Muscle of arm (tissue), 1 donor: ENCODE measurements at regions not wholly inside any gene's neighbourhood (a gene's known extent, or its start where the extent isn't known, plus 50 kb on each side); places are given as distances from the start of the nearest gene placed in this dataset.

Experiments
- DNase-seq: peaks from one replicate; pipeline ENCODE4 v3.0.0-alpha.2; 2013

DNA sequence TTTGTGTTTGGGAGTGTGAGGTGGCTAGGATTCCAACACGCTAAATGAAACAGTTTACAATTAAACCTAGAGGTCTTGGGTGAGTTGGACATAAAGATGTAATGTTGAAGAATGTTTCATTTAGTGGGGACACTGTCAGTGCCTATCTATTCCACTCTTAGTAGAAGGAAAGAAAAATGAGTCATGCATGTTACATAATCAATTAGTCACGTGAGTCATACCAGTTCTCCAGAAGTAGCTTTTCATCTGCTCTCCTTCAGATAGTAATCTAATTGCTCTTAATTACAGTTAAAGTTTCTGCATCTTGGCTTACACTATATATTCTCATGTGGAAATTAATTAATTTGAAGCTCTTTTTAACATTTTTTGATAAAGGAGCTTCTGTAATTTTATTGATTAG, 115.7 kb upstream of the P2RY1 start:
- DNase-seq, result no peak

DNA sequence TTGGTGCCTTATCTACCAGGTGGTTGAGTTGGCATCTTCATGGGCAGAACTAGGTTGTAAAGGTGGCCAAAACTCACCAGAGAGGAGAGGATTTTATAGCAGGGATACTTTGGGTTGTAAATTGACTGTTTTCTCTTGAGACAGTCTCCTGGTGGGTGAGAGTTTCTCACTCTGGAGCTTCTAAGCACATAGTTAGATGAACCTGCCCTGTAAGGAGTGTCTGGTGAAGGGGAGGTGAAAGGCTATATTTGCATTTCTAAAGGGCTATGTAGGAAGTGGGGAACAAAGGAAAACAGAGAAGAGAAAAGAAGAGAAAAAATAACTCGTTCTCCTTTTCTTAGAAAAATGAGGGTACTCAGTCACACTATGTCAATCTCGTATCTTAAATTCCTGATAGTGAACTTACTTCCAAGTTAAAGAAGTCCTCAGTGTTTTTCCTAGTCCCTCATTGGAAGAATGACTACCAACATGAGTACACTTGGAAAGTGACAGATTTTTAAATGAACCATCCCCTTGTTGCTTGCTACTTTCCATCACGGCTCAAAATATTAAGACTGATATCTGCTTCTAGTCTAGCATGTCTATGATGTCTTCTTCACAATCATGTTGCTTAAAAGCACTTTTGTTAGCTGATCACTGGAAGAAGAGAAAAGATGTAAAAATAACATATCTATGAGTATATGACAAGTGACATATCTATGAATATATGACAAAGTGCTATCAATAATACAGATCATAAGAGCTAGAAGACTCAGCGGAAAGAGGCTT, 113.8 kb upstream of the P2RY1 start:
- DNase-seq, result no peak

DNA sequence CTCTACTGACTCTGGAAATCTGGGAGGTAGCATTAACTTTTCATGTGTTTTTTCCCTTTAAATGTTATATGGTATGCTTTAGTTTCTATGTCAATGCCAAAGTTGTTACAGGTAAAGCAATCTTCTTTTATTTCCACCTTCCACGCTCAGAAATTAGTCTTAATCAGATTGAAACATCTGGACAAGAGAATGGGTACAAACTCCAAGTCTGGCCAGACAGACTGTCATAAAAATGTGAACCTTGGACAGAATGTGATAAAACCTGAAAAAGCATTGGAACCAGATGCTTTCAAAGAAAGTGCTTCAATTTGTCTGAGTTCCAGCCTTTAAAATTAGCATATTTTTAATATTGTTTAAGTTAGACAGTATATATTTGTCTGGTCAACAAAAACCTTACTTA, 110.7 kb upstream of the P2RY1 start:
- DNase-seq, result no peak

DNA sequence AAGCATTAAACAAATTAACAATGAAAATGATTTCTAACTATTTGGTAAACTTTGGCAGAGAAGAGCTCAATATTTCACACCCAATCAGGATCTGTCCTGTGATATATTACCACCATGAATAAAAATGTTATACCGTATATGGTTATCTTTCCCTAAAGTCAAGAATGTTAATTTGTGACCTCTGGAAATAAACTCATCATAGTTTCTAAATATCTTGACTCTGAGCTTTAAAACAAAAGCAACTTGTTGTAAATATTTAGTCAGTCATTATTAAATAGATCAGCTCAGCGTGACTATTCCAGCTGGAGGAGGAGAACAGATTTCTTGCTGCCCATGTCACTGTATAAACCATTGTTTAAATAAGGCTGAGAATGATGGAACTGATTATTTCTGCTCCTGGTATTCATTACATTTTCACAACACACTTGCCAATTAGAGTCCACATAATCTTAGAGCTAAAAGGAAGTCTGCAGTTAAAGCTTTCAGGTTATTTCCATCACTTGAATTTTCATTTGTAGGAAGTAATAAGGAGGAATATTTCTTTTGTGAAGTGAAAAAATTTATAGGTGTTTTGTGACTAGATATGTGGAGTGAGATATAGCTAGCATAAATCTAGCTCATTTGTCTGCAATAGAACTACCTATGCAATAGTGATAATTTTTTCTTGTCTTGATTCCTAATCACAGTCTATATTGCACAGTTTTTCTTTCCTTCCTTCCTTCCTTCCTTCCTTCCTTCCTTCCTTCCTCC, 106.5 kb upstream of the P2RY1 start:
- DNase-seq, result no peak

DNA sequence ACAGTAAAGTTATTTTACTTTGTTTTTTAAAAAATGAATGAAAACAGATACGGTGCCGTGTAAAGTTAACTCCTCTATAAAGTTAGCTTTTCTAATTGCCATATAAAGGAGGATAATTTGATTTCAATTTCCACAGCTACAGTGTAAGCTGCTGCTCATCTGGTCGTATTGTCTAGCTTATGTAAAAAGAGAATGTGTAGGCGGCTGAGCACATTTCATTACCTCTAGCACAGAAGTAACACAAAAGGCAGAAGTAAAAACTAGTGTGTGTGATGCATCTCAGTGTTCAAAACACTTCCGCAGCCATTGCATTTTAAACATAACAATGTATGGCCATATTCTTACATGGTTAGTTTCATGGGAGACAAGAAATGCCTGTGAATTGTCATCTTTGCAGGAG, 105.0 kb upstream of the P2RY1 start:
- no peak for DNase-seq

DNA sequence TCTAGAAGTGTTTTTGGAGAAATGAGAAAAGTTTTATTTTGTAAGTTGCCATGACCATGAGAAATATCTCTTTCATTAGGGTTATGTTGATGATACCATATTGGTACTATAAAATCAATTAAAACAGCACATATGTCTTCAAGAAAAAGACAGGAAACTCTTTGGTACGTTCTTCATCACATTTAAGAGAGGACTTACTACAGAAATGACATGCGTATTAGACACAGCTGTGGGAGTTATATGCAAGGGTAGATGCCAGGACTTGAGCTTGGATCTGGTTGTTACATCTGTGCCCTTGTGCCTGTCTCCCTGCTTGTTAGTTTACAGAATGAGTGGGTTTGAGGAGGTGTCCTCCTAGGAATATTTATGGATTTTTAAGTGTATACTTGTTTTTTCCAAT, 103.4 kb upstream of the P2RY1 start:
- DNase-seq, result no peak

DNA sequence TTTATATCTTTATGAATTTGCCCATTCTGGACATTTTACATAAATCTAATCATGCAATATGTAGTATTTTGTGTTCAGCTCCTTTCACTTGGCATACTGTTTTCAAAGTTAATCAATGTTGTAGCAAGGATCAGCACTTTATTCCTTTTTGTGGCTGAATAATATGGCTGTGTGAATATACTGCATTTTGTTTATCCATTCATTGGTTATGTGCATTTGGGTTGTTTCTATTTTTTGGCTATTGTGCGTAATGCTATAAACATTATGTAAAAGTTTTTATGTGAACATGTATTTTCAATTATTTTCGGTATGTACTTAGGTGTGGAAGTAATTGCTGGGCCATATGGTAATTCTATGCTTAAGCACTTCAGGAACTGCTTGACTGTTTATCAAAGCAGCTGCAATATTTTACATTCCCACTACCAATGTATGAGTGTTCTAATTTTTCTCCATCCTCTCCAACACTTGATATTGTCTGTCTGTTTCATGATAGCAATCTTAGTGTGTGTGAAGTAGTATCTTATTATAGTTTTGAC, 101.3 kb upstream of the P2RY1 start:
- no peak for DNase-seq

DNA sequence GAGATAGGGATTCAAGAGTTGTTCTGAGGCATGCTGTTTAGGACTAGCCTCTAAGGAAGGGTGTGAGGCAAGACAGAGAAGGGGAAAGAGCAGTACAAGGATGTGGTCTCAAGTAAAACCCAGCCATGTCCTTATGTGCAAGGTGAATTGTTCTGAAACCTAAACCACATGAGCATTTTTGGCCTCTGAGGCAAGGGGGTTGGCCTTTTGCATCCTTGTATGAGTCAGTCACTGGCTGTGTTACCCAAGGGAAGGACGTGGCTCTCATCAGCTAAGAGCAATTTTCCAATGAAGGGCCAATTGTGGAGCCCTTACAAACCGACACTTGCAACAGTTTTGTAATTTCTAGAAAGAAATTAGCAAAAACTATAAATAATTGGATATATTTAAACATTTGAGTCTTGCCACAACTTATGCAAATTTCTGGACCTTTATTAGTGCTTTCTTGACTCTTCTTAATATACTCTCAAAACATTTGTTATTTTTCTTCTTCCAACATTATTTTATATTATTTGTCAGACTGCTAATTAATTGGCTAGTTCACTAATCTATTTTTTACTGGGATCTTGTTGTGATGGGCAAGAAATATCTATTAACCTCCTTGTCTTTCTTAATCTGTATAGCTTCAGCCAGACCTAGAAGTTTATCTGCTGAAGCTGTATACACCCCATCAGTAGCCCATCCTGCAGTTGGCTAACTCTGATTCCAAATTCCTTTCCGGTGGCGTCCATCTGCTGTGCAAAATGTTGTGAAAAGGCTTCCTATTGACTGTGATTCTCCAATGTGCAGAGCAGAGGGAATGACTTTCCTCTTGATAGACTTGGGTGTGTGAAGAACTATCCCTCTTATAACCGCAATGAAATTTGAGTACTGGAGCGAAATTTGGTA, 97.7 kb upstream of the P2RY1 start:
- no peak for DNase-seq

DNA sequence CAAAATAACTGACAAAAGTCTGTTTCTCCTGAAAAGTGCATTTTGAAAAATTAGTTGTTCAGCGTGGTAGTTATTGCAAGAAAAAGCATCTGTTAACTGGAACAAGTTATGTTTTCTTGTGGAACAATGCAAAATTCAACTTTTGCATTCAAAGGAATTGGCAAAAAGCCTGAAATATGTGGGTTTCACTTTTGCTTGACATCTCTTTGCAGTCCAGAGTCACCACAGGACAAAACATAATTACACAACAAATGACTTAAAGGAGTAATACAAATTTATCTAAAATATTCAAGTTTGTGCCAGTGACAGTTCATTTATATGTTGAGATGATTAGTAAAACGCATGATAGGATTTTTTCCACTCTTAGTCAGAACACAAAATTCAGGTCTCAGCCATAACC, 96.3 kb upstream of the P2RY1 start:
- peak; percentile 25 for DNase-seq

DNA sequence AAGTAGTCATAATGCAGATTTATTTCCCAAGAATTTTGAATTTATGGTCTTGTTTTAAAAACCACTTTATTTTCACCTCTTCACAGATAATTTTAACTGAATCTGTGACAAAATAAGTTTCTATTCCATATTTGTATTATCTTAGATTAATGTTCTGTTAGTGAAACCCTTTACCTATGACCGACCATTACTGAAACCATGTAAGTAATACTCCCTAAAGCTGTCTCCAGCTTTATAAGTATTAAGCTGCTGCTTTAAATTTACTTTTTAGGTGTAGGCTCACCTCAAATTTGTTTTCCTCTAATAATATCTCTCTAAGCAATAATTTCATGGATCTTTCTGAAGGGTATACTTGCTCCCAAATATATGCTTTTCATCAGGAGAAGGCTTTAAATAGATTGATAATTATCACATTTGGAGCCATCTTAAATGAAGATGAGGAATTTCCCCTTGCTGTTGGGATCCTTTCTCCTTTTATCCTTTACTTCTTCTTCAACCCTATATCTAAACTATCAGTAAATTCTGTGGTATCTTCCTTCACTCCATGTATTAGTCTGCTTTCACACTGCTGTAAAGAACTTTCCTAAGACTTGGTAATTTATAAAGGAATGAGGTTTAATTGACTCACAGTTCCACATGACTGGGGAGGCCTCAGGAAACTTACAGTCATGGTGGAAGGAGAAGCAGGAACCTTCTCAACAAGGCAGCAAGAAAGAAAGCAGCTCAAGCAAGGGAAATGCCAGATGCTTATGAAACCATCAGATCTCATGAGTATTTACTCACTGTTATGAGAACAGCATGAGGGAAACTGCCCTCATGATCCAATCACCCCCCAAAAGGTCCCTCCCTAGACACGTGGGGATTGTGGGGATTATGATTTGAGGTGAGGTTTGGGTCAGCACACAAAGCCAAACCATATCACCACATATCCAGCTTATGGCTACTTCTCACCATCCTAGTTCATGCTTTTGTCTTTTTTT, 92.3 kb upstream of the P2RY1 start:
- DNase-seq, result no peak

DNA sequence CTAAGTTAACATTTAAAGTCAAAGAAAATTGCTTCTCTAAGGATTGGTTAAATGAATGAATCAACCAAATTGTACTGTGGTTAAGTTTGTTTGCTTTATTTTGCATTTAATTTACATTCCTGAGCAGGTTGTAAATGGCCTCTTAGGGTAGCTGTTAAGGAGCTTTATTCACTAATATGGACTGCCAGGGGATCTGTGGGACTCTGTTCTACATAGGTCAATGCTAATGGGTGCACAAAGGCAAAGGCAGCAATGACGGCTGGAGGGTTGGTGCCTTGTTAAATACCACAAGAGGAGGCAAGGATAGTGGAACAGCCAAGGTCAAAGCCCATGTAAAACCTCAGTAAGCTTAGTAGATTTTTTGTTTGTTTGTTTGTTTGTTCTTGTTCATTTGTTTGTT, 89.3 kb upstream of the P2RY1 start:
- DNase-seq, result no peak

DNA sequence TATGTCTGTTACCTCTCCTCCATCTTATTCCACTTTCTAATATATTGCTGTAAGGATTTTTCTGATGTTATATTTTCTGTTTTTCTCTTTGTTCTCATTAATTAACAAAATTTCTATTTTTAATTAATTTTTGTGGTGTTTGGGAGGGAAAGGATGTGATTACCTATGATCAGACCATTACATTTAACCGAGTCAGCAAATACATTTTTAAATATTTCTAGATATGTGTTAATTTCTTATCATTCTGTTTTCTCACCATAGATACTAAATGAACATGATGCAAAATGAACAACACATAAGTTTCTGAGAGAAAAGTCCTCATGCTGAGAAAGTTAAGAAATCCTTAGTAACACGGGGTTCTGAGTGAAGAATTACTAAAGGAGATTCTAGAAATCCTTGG, 80.6 kb upstream of the P2RY1 start:
- no peak for DNase-seq

DNA sequence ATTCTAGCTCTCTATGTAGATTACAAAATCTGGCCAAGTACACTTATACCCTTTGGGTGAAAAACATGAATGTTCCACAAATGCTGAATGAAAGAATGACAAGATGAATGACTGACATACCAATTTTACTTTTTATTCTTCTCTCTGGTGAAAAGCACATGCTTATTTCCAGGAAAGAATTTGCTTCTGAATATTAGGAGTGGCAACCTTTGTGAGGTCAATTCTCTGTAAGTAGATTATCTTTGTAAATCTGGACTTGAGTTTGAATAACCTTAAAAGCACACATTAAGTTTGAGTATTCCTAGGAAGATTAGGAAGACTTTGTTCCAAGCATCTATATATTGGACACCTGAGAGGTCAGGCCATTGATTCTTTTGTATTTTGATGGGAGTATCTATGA, 78.1 kb upstream of the P2RY1 start:
- no peak for DNase-seq

DNA sequence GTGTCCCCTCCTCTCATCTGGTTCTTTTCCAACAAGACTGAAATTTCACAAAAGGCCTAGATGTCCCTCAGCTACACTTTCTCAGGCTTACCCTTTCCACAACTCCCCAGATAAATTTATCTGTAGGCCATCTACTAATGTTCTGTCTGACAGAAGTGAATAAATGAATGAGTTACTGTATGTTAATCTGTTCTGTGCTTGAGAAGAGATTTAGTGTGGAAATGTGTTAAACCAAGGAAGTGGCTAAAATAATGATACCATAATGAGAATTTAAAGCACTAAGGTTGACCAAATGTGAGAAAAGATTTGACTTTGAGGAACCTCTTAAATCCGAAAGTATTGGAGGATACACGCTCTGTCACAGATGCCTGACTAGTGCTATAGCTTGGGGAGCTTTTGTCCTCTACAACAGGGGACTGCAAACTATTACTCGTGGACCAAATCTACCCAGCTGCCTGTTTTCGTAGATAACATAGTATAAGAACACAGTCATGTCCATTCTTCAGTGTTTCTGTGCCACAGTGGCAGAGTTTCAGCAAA, 74.8 kb upstream of the P2RY1 start:
- no peak for DNase-seq

DNA sequence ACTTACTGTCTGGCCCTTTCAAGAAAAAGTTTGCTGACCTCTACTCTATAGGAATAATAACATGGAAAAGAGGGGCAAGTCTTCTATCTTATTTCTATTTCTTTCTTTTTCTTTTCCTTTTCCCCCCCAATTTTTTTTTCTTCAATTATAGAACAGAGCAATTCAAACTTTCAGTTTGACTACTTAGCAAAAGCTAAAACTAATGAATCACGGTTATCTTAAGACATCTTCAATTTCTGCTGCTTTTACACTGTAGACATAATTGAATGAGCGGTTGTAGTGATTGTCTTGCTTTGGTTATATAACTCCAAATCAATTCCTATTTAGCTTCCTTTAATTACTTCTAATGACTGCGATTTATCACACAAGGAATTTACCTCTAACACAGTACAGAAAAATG, 74.3 kb upstream of the P2RY1 start:
- no peak for DNase-seq

DNA sequence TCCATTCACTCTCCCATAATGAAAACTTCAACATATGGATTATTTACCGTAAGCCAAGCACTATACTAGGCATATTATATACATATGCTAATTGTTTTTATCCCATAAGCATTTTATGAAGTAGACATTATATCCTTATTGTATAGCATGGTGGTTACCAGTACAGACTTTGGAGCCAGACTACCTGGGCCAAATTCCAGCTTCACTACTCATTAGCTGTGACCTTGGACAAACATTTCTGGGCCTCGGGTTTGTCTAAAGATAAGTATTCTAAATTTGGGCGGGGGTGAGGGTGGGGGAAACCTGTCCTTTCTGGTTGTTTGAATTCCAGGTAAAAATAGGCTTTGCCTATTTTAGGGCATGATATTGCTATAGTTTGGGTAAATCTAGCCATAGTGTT, 66.5 kb upstream of the P2RY1 start:
- no peak for DNase-seq

DNA sequence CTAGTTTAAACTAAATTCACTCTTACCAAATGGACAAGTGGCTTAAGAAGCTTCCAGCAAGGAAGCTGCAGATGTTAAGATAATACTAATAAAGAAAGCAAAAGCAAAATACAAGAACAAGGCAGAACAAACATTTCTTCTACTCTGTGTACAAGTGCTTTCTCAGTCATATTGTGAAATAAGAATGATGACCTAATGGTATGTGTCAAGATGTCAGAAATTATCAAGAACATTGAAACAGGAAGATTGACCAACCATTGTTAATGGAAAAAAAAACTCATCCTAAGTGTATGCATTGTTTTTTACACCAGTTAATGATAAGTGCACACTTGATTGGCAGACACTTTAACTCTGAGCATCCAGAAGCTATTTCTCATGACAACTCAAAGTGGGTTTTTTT, 65.4 kb upstream of the P2RY1 start:
- no peak for DNase-seq

DNA sequence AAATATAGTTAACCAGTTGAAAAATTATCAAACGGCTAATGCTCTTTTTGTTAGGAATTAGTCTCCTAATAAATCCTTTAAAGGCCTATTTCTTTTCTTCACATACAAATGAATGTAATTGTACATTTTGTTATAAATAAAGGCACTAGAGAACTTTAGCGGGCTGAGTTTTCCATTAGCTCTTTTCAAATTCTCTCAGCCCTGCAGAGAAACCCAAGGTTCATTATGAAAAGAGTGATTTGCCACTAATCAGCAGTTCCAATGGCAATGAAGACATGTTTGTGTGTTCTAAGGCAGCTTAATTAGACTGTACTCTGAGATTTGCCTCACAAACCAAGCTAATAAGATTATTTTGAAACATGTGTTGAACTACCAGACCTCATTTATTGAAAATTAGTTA, 64.6 kb upstream of the P2RY1 start:
- no peak for DNase-seq

DNA sequence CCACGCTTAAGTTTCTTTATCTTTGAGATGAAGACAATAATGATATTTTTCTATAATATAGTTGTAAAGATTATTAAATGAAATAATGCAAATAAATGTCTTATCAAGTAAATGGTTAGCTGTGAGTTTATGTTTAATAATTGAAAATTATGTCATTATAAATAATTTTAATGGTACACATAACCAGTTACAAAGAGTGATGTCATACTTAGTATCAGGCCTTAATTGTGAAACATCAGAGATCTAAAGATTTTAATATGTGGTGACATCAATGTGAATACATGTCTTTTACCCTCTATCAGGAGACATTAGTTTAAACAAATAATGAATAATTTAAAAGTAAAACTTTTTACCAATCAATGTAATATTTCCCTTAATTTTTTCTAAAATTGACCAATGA, 63.8 kb upstream of the P2RY1 start:
- no peak for DNase-seq

DNA sequence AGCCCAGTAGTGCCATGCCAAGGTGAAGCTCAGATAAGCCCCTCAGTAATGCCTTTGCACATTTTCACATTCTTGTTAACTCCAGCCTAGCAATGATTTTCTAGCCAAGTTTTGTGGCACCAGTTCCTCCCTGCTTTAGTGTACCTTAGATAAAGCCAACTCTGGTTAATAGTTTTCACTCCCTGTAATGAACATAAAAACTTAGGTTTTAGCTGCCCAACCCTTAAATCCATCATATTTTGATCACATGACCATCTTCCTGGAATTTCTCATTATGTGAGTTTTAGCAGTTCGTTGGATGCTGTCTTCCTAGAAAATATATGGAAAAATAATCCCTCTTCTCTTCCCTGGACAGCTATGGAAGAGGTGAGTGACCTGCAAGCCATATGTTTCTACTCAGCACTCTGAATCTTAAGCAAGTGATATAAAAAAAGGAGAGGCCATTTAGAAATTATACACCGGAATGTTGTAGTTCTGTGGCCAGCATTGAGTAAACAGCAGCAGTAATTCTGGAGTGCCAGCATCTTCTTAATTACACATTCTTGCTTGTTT, 62.2 kb upstream of the P2RY1 start:
- DNase-seq, result no peak

DNA sequence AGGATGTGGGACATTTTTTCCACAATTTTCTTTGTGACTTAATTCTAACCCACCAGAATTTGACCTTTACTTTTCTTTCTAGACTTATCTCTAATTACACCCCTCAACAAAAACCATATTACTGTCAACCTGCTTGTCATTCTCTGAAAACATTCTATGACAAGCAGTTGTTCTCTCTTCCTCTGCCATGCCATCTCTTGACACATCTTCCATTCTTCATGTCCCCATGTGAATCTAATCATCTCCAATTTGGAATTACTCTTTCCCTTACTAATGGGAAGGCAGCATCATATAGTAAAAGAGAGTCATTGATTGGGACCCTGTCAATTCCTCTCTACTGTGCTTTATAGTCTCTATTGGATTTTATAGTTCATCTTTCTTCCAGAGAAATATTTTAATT, 61.3 kb upstream of the P2RY1 start:
- DNase-seq, result no peak
